ENCODE measurements at regions not wholly inside any gene's neighbourhood (a gene's known extent, or its start where the extent isn't known, plus 50 kb on each side); places are given as distances from the start of the nearest gene placed in this dataset.

- TF ChIP-seq GATA3 (IDR thresholded peaks at IDR 0.05; ENCODE audit: low read depth, low read length) (no peak), GATA2 (IDR thresholded peaks at IDR 0.05; ENCODE audit: low read depth, low read length) (no peak)
These were observed 328.9 kb downstream of the GPD2 start for GRCh38 chr2:156765043-156765442.
